Panc1 (cell line): ENCODE measurements at regions not wholly inside any gene's neighbourhood (a gene's known extent, or its start where the extent isn't known, plus 50 kb on each side); places are given as distances from the start of the nearest gene placed in this dataset.

Source experiments
- ATAC-seq: fragments of 200-7000 bp; cut with Tn5 transposase; 2 replicates; pipeline ENCODE4 v1.9.1; 2020; ENCODE audit warnings: mild to moderate bottlenecking, moderate library complexity
- BruUV-seq: library from RNA; stranded (reverse); fragments of 400-500 nt; replicated peaks from 2 replicates; lab custom pipeline; 2021; lab: Mats Ljungman, UMichigan
- CTCF ChIA-PET: fragments of 300-600 bp; sonication (Branson Sonifier 250); formaldehyde crosslinking; loops from one replicate; lab custom pipeline; 2022; ENCODE audit warnings: antibody characterized with exemption; lab: Charles Lee
- POLR2A ChIA-PET: fragments of 300-600 bp; sonication (Branson Sonifier 250); formaldehyde crosslinking; loops from one replicate; lab custom pipeline; 2022; ENCODE audit warnings: antibody characterized with exemption; lab: Charles Lee
- DNase-seq: peaks from one replicate; pipeline ENCODE4 v3.0.0-alpha.2; 2010; ENCODE audit warnings: low read depth, low spot score
- H3K27ac ChIP-seq: 2 replicates; pipeline ENCODE4 v1.5.1; 2011; ENCODE audit warnings: mild to moderate bottlenecking, low read length, inconsistent platforms
- H3K27me3 ChIP-seq: fragments of 200-500 bp; sonication (Bioruptor generic); 2 replicates; pipeline ENCODE4 v1.6.0; 2014; ENCODE audit warnings: low read length, inconsistent platforms; ENCODE audit not compliant: control insufficient read depth, insufficient read depth
- H3K36me3 ChIP-seq: fragments of 200-500 bp; sonication (Bioruptor generic); 2 replicates; pipeline ENCODE4 v1.5.1; 2014; ENCODE audit warnings: inconsistent platforms, mild to moderate bottlenecking, low read length, moderate library complexity; ENCODE audit not compliant: control insufficient read depth, insufficient read depth
- H3K4me1 ChIP-seq: 2 replicates; pipeline ENCODE4 v1.5.1; 2011; ENCODE audit warnings: inconsistent platforms, mild to moderate bottlenecking, low read length, moderate library complexity; ENCODE audit not compliant: control insufficient read depth, insufficient read depth
- H3K4me3 ChIP-seq, 2 experiments: 2 replicates each; pipeline ENCODE4 v1.5.1; 2011 to 2012; ENCODE audit warnings: low read depth in 2 of 2, low read length in 2 of 2, mild to moderate bottlenecking in 2 of 2, inconsistent platforms in 1 of 2, moderate library complexity in 1 of 2
- H3K9me3 ChIP-seq: fragments of 200-500 bp; sonication (Bioruptor generic); 2 replicates; pipeline ENCODE4 v1.5.1; 2014; ENCODE audit warnings: low read depth, mild to moderate bottlenecking, inconsistent platforms, low read length, moderate library complexity; ENCODE audit not compliant: control insufficient read depth, insufficient read depth
- POLR2AphosphoS5 ChIP-seq: IDR thresholded peaks from 2 replicates; pipeline ENCODE4 v1.6.1; 2012; ENCODE audit warnings: mild to moderate bottlenecking, low read depth, low read length, moderate library complexity
- SIN3A ChIP-seq: IDR thresholded peaks from 2 replicates; pipeline ENCODE4 v1.6.1; 2012; ENCODE audit warnings: low read depth, mild to moderate bottlenecking, low read length, moderate library complexity, borderline replicate concordance; ENCODE audit not compliant: insufficient read depth
- TCF7L2 ChIP-seq: IDR thresholded peaks from 2 replicates; pipeline ENCODE4 v1.6.1; 2011; ENCODE audit warnings: mild to moderate bottlenecking, low read depth, low read length, inconsistent platforms
- in situ Hi-C: cut with HindIII; loops from 2 replicates; pipeline ENCODE4 v1.10.0; 2016; ENCODE audit warnings: low sequenced_read_pairs, low pct_unique_long_range_greater_than_20kb
- intact Hi-C: fragments of 100-400 bp; cut with micrococcal nuclease; formaldehyde crosslinking; loops from one replicate; pipeline ENCODE4 v1.10.0; 2022; ENCODE audit not compliant: unreplicated experiment
- TF ChIP-seq, protein P1 (sequence below), 2 experiments: IDR thresholded peaks; 2 replicates each; pipeline ENCODE4 v1.6.1; 2011 to 2012; ENCODE audit warnings: low read depth in 2 of 2, control low read depth in 1 of 2, low read length in 1 of 2, mild to moderate bottlenecking in 1 of 2, moderate library complexity in 1 of 2; ENCODE audit not compliant: insufficient read depth in 1 of 2
- TF ChIP-seq, protein P2 (sequence below): fragments of 450-650 bp; IDR thresholded peaks from 2 replicates; pipeline ENCODE4 v1.5.1; 2017; ENCODE audit warnings: mild to moderate bottlenecking

DNA sequence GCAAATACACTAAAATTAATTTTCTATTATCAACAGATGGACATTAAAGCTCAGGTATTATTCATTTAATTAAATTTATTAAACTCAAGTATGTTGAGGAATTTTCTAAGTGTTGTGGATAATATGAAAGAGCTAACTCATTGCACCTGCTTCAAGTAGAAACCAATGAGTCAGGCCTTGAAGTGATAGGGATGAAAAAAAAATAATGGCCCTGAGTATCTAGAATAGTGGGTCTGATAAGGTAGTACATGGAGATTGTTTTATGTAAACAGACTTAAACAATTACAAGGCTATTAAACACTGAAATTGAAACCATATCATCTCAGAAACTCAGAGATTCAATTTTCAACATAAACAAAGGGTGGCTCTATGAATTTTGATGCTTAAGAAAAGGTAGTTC lies 857.1 kb upstream of the GBE1 start:
- ATAC-seq: no peak
- Histone ChIP-seq H3K27me3 (no peaks in the 10 kb centered on the region), H3K9me3 (no peaks in the 10 kb centered on the region), H3K27ac (no peak overlapping the region), H3K4me1 (no peaks in the 10 kb centered on the region), H3K36me3 (no peaks in the 10 kb centered on the region), H3K4me3 (no peak overlapping the region)
- DNase-seq: no peak
- POLR2A ChIA-PET: no interaction called here
- in situ Hi-C loops (no loop called here), intact Hi-C loops (no loop called here)
- TF ChIP-seq, protein P1, sequence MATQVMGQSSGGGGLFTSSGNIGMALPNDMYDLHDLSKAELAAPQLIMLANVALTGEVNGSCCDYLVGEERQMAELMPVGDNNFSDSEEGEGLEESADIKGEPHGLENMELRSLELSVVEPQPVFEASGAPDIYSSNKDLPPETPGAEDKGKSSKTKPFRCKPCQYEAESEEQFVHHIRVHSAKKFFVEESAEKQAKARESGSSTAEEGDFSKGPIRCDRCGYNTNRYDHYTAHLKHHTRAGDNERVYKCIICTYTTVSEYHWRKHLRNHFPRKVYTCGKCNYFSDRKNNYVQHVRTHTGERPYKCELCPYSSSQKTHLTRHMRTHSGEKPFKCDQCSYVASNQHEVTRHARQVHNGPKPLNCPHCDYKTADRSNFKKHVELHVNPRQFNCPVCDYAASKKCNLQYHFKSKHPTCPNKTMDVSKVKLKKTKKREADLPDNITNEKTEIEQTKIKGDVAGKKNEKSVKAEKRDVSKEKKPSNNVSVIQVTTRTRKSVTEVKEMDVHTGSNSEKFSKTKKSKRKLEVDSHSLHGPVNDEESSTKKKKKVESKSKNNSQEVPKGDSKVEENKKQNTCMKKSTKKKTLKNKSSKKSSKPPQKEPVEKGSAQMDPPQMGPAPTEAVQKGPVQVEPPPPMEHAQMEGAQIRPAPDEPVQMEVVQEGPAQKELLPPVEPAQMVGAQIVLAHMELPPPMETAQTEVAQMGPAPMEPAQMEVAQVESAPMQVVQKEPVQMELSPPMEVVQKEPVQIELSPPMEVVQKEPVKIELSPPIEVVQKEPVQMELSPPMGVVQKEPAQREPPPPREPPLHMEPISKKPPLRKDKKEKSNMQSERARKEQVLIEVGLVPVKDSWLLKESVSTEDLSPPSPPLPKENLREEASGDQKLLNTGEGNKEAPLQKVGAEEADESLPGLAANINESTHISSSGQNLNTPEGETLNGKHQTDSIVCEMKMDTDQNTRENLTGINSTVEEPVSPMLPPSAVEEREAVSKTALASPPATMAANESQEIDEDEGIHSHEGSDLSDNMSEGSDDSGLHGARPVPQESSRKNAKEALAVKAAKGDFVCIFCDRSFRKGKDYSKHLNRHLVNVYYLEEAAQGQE (IDR thresholded peaks at IDR 0.05; ENCODE audit: insufficient read depth in 1 of 2, low read depth in 2 of 2, low read length in 1 of 2): no peak
- TF ChIP-seq SIN3A (no peak), TCF7L2 (no peak), POLR2AphosphoS5 (no peak)
- TF ChIP-seq, protein P2, sequence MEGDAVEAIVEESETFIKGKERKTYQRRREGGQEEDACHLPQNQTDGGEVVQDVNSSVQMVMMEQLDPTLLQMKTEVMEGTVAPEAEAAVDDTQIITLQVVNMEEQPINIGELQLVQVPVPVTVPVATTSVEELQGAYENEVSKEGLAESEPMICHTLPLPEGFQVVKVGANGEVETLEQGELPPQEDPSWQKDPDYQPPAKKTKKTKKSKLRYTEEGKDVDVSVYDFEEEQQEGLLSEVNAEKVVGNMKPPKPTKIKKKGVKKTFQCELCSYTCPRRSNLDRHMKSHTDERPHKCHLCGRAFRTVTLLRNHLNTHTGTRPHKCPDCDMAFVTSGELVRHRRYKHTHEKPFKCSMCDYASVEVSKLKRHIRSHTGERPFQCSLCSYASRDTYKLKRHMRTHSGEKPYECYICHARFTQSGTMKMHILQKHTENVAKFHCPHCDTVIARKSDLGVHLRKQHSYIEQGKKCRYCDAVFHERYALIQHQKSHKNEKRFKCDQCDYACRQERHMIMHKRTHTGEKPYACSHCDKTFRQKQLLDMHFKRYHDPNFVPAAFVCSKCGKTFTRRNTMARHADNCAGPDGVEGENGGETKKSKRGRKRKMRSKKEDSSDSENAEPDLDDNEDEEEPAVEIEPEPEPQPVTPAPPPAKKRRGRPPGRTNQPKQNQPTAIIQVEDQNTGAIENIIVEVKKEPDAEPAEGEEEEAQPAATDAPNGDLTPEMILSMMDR: no peak
- BruUV-seq: no TSS peak
- CTCF ChIA-PET: no interaction called here

DNA sequence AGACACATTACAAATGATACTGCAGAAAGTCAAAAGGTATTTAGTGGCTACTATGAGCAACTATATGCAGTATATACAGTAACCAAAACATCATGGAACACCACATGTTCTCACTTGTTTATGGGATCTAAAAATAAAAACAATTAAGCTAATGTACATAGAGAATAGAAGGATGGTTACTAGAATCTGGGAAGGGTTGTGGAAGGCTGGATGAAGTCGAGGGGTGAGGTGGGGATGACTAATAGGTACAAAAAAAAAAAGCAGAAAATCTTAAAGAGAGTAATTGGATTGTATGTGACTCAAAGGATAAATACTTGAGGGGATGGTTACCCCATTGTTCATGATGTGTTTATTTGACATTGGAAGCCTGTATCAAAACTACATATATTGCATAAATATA lies 848.8 kb upstream of the GBE1 start:
- no TSS peak for BruUV-seq
- no peak for TF ChIP-seq POLR2AphosphoS5
- TF ChIP-seq SIN3A: no peak
- TF ChIP-seq, protein P2: no peak
- TF ChIP-seq, protein P1 (IDR thresholded peaks at IDR 0.05; ENCODE audit: insufficient read depth in 1 of 2, low read depth in 2 of 2, low read length in 1 of 2): no peak
- no peak for TF ChIP-seq TCF7L2
- no peak for ATAC-seq
- Histone ChIP-seq H3K27me3 (no peaks in the 10 kb centered on the region), H3K4me1 (no peaks in the 10 kb centered on the region), H3K9me3 (no peaks in the 10 kb centered on the region), H3K27ac (no peak overlapping the region), H3K4me3 (no peak overlapping the region), H3K36me3 (no peaks in the 10 kb centered on the region)
- POLR2A ChIA-PET: no interaction called here
- CTCF ChIA-PET: no interaction called here
- in situ Hi-C loops: no loop called here
- intact Hi-C loops: no loop called here
- DNase-seq: no peak
